ENCODE measurements at regions not wholly inside any gene's neighbourhood (a gene's known extent, or its start where the extent isn't known, plus 50 kb on each side); places are given as distances from the start of the nearest gene placed in this dataset.

GRCh38 chr2:144847347-144848080 is 327.6 kb upstream of the ZEB2 start (continued):
- TF ChIP-seq ZNF155 (tag by site-specific recombination; IDR thresholded peaks at IDR 0.05) (no peak), FEZF1 (tag by site-specific recombination; IDR thresholded peaks at IDR 0.05) (no peak), ZNF645 (tag by site-specific recombination; IDR thresholded peaks at IDR 0.05) (no peak), ZNF510 (tag by site-specific recombination; IDR thresholded peaks at IDR 0.05; ENCODE audit: insufficient replicate concordance) (no peak), ZBTB17 (tag by site-specific recombination; IDR thresholded peaks at IDR 0.05) (no peak)

DNA sequence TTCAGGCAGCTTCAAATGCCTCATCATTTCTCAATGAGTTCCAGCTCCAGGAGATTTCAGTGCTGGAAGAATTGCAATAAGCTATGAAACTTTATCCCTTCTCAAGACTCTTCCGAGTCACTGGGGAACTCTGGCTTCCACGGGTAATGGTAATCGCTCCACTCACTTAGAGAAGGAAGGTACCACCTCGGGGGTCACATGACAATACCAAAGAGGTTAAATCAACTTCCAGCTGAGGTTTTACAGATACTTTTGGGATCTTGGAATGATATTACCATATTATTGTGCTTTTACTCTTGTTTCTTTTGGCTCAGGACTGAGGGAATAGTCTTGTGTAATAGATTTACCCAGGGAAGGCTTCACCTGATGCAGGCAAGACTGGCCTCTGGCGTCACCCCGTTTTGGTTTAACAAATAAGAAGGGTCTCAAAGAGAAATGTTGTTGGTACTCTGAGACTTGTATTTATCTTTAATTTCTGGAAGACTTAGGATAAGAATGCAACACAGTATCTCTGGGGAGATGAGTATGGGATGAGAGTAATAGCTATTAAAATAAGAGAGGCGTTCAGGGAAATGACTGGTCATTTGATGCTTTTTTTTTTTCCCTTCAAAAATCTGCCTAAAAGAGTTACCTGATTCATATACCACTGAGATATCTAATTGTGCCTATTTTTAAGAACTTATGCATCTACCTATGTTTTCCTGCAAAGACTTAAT is 316.9 kb upstream of the ZEB2 start:
- ChIA-PET CTCF (interaction anchor here (0.6 kb wide), 2 partner anchors 22 to 1287 kb away, joined by 3 read pairs; no protein-coding TSS in a partner anchor), POLR2A (no interaction called here)
- H3K27ac ChIP-seq (ENCODE audit: extremely low read depth, low read depth, low read length): no peak overlapping the region
- H3K4me1 ChIP-seq (ENCODE audit: control insufficient read depth, insufficient read depth, low read length): peaks cover 12% of the 10 kb centered on the region
- no peak overlapping the region for H3K4me3 ChIP-seq (ENCODE audit: low read depth, low read length)
- TF ChIP-seq ZNF561 (tag by site-specific recombination; IDR thresholded peaks at IDR 0.05; ENCODE audit: borderline replicate concordance): no peak
- no peak for TF ChIP-seq ZNF558 (tag by site-specific recombination; IDR thresholded peaks at IDR 0.05)
- TF ChIP-seq ZEB2 (tag by site-specific recombination; IDR thresholded peaks at IDR 0.05): no peak
- TF ChIP-seq, protein P1, sequence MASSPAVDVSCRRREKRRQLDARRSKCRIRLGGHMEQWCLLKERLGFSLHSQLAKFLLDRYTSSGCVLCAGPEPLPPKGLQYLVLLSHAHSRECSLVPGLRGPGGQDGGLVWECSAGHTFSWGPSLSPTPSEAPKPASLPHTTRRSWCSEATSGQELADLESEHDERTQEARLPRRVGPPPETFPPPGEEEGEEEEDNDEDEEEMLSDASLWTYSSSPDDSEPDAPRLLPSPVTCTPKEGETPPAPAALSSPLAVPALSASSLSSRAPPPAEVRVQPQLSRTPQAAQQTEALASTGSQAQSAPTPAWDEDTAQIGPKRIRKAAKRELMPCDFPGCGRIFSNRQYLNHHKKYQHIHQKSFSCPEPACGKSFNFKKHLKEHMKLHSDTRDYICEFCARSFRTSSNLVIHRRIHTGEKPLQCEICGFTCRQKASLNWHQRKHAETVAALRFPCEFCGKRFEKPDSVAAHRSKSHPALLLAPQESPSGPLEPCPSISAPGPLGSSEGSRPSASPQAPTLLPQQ (tag by site-specific recombination; IDR thresholded peaks at IDR 0.05): no peak
- no peak for TF ChIP-seq MYNN (tag by site-specific recombination; IDR thresholded peaks at IDR 0.05; ENCODE audit: borderline replicate concordance)
- no peak for TF ChIP-seq ZNF169 (tag by site-specific recombination; IDR thresholded peaks at IDR 0.05)
- TF ChIP-seq ZNF10 (tag by site-specific recombination; IDR thresholded peaks at IDR 0.05): 0 out of 2 replicates have a peak, but pooled peaks have one; percentile 17
- TF ChIP-seq ZNF624 (tag by site-specific recombination; IDR thresholded peaks at IDR 0.05): no peak
- TF ChIP-seq, protein P2, sequence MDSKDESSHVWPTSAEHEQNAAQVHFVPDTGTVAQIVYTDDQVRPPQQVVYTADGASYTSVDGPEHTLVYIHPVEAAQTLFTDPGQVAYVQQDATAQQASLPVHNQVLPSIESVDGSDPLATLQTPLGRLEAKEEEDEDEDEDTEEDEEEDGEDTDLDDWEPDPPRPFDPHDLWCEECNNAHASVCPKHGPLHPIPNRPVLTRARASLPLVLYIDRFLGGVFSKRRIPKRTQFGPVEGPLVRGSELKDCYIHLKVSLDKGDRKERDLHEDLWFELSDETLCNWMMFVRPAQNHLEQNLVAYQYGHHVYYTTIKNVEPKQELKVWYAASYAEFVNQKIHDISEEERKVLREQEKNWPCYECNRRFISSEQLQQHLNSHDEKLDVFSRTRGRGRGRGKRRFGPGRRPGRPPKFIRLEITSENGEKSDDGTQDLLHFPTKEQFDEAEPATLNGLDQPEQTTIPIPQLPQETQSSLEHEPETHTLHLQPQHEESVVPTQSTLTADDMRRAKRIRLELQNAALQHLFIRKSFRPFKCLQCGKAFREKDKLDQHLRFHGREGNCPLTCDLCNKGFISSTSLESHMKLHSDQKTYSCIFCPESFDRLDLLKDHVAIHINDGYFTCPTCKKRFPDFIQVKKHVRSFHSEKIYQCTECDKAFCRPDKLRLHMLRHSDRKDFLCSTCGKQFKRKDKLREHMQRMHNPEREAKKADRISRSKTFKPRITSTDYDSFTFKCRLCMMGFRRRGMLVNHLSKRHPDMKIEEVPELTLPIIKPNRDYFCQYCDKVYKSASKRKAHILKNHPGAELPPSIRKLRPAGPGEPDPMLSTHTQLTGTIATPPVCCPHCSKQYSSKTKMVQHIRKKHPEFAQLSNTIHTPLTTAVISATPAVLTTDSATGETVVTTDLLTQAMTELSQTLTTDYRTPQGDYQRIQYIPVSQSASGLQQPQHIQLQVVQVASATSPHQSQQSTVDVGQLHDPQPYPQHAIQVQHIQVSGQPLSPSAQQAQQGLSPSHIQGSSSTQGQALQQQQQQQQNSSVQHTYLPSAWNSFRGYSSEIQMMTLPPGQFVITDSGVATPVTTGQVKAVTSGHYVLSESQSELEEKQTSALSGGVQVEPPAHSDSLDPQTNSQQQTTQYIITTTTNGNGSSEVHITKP (tag by site-specific recombination; IDR thresholded peaks at IDR 0.05): peak; percentile 89
- TF ChIP-seq ZNF239 (tag by site-specific recombination; IDR thresholded peaks at IDR 0.05): no peak
- TF ChIP-seq ZNF133 (tag by site-specific recombination; IDR thresholded peaks at IDR 0.05): no peak
- no peak for TF ChIP-seq ZNF76 (tag by site-specific recombination; IDR thresholded peaks at IDR 0.05; ENCODE audit: borderline replicate concordance, low read depth)
- peak; percentile 55 for TF ChIP-seq GLIS1 (tag by site-specific recombination; IDR thresholded peaks at IDR 0.05)
- H3K9me3 ChIP-seq (ENCODE audit: control insufficient read depth, insufficient read depth, low read depth, low read length): no peaks in the 10 kb centered on the region
- no peaks in the 10 kb centered on the region for H3K36me3 ChIP-seq (ENCODE audit: control insufficient read depth in 2 of 2, insufficient read depth in 1 of 2, low read length in 2 of 2)

Measured in HEK293 (cell line).